ENCODE measurements at regions not wholly inside any gene's neighbourhood (a gene's known extent, or its start where the extent isn't known, plus 50 kb on each side); places are given as distances from the start of the nearest gene placed in this dataset.

DNA sequence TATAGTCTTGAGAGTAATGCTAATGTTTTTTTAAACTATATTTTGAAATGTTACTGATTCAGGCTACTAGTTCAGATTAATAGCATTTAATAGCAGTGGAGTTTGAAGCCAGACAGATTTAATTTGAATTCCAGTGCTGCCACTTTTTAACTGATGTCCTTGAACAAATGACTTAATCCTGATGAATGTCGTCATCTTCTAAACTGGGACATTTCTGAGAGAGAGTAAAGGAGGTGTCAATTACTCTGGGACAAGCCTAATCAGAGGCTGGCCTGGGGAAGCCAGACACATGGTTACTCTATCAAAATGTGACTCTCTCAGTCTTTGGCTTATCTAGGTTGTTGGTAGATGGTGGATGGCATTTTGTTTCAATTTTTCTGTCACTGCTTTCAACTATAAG lies 246.7 kb downstream of the HS3ST3A1 start:
- TF ChIP-seq POLR2A (IDR thresholded peaks at IDR 0.05) (no peak), POLR2AphosphoS5 (IDR thresholded peaks at IDR 0.05) (no peak)
- TF ChIP-seq, protein P1, sequence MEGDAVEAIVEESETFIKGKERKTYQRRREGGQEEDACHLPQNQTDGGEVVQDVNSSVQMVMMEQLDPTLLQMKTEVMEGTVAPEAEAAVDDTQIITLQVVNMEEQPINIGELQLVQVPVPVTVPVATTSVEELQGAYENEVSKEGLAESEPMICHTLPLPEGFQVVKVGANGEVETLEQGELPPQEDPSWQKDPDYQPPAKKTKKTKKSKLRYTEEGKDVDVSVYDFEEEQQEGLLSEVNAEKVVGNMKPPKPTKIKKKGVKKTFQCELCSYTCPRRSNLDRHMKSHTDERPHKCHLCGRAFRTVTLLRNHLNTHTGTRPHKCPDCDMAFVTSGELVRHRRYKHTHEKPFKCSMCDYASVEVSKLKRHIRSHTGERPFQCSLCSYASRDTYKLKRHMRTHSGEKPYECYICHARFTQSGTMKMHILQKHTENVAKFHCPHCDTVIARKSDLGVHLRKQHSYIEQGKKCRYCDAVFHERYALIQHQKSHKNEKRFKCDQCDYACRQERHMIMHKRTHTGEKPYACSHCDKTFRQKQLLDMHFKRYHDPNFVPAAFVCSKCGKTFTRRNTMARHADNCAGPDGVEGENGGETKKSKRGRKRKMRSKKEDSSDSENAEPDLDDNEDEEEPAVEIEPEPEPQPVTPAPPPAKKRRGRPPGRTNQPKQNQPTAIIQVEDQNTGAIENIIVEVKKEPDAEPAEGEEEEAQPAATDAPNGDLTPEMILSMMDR (IDR thresholded peaks at IDR 0.05) = no peak

Measured in prostate gland (tissue), 2 donors.